ENCODE measurements at regions not wholly inside any gene's neighbourhood (a gene's known extent, or its start where the extent isn't known, plus 50 kb on each side); places are given as distances from the start of the nearest gene placed in this dataset.

GRCh38 chr13:38202740-38203139 lies 146.9 kb upstream of the UFM1 start:
- no peak for TF ChIP-seq CTCF (IDR thresholded peaks at IDR 0.05; ENCODE audit: low read length)
- no peak for TF ChIP-seq EZH2 (IDR thresholded peaks at IDR 0.05; ENCODE audit: borderline replicate concordance, low read length)

Measured in OCI-LY1 (cell line).